Upper lobe of left lung (tissue), 6 donors: ENCODE measurements at regions not wholly inside any gene's neighbourhood (a gene's known extent, or its start where the extent isn't known, plus 50 kb on each side); places are given as distances from the start of the nearest gene placed in this dataset.

Source experiments
- ATAC-seq, 2 donors: fragments of 200-7000 bp; cut with Tn5 transposase; one replicate each; pipeline ENCODE4 v1.9.1; 2022; ENCODE audit warnings: mild to moderate bottlenecking in 2 of 2, moderate library complexity in 2 of 2; ENCODE audit not compliant: low FRiP score in 2 of 2
- DNase-seq, 2 donors: peaks; one replicate each; pipeline ENCODE4 v3.0.0-alpha.2; 2019 to 2020
- H3K27ac ChIP-seq, 4 donors: fragments of 200-600 bp; sonication (generic); one replicate each; pipeline ENCODE4 v1.5.1; 2016 to 2019
- H3K27me3 ChIP-seq, 4 donors: fragments of 200-600 bp; sonication (generic); one replicate each; pipeline ENCODE4 v1.5.1; 2017 to 2019
- H3K36me3 ChIP-seq, 4 donors: fragments of 200-600 bp; sonication (generic); one replicate each; pipeline ENCODE4 v1.5.1; 2016 to 2019
- H3K4me1 ChIP-seq, 4 donors: fragments of 200-600 bp; sonication (generic); one replicate each; pipeline ENCODE4 v1.5.1; 2018 to 2019
- H3K4me3 ChIP-seq, 4 donors: fragments of 200-600 bp; sonication (generic); one replicate each; pipeline ENCODE4 v1.5.1; 2017 to 2019; ENCODE audit warnings: mild to moderate bottlenecking in 2 of 4, moderate library complexity in 1 of 4
- H3K9me3 ChIP-seq, 4 donors: fragments of 200-600 bp; sonication (generic); one replicate each; pipeline ENCODE4 v1.5.1; 2018 to 2019
- EP300 ChIP-seq, 4 donors: sonication (generic); formaldehyde crosslinking; IDR thresholded peaks; one replicate each; pipeline ENCODE4 v1.5.1; 2017; ENCODE audit warnings: antibody characterized with exemption in 4 of 4, control low read depth in 2 of 4
- POLR2A ChIP-seq, 4 donors: fragments of 450-650 bp; IDR thresholded peaks; one replicate each; pipeline ENCODE4 v1.5.1; 2016 to 2017; ENCODE audit warnings: antibody characterized with exemption in 4 of 4, mild to moderate bottlenecking in 2 of 4
- POLR2AphosphoS5 ChIP-seq, 2 donors: sonication (generic); formaldehyde crosslinking; IDR thresholded peaks; one replicate each; pipeline ENCODE4 v1.5.1; 2017; ENCODE audit warnings: antibody characterized with exemption in 2 of 2
- WGBS, 2 donors: methylation state at CpG; one replicate each; pipeline ENCODE4 v1.1.5; 2017 to 2018; 5-methylcytosine and 5-hydroxymethylcytosine counted together
- TF ChIP-seq, protein P1 (sequence below), 6 experiments: fragments of 450-650 bp in 4 of 6; fragments of 200-600 bp in 2 of 6; sonication (generic) in 2 of 6; IDR thresholded peaks; one replicate each; pipeline ENCODE4 v1.5.1; 2016 to 2019; ENCODE audit warnings: antibody characterized with exemption in 6 of 6
- donor health status: DM: no; HTN: no; CAD: no; lungs with moderate emphysema.
- donor health status: DM: no; HTN: yes; CAD: no; lungs with severe emphysema.

DNA sequence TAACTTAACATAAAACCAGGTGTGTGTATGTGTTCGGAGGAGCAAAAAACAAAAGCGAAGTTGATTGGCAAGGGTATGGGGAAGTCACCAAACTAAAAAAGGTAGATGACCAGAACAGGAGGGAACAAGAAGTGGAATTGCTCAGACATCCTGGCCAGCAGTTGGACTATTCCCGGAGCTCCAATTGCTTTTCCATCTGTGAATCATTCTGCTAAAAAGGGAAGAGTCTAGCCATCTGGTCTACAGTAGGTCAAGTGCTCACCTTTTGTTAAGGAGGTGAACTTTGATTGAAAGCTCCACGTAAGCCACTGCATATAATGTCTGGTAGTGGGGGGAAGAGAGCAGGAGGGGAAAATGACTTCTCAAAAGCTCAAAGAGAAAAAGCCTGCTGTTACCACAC lies 50.0 kb upstream of the BET1 start:
- WGBS, 2 donors = 65 to 66% methylated on average over 4 of the region's 4 CpGs
- no peak for ATAC-seq
- no peaks in the 10 kb centered on the region for H3K36me3 ChIP-seq
- no peak for DNase-seq
- no peak overlapping the region for H3K27ac ChIP-seq
- no peaks in the 10 kb centered on the region for H3K4me1 ChIP-seq
- no peaks in the 10 kb centered on the region for H3K27me3 ChIP-seq
- no peak for TF ChIP-seq EP300 (IDR thresholded peaks at IDR 0.05)
- TF ChIP-seq, protein P1, sequence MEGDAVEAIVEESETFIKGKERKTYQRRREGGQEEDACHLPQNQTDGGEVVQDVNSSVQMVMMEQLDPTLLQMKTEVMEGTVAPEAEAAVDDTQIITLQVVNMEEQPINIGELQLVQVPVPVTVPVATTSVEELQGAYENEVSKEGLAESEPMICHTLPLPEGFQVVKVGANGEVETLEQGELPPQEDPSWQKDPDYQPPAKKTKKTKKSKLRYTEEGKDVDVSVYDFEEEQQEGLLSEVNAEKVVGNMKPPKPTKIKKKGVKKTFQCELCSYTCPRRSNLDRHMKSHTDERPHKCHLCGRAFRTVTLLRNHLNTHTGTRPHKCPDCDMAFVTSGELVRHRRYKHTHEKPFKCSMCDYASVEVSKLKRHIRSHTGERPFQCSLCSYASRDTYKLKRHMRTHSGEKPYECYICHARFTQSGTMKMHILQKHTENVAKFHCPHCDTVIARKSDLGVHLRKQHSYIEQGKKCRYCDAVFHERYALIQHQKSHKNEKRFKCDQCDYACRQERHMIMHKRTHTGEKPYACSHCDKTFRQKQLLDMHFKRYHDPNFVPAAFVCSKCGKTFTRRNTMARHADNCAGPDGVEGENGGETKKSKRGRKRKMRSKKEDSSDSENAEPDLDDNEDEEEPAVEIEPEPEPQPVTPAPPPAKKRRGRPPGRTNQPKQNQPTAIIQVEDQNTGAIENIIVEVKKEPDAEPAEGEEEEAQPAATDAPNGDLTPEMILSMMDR (IDR thresholded peaks at IDR 0.05) = no peak
- no peak for TF ChIP-seq POLR2AphosphoS5 (IDR thresholded peaks at IDR 0.05)
- no peak for TF ChIP-seq POLR2A (IDR thresholded peaks at IDR 0.05)
- H3K4me3 ChIP-seq = no peak overlapping the region
- H3K9me3 ChIP-seq = no peaks in the 10 kb centered on the region

DNA sequence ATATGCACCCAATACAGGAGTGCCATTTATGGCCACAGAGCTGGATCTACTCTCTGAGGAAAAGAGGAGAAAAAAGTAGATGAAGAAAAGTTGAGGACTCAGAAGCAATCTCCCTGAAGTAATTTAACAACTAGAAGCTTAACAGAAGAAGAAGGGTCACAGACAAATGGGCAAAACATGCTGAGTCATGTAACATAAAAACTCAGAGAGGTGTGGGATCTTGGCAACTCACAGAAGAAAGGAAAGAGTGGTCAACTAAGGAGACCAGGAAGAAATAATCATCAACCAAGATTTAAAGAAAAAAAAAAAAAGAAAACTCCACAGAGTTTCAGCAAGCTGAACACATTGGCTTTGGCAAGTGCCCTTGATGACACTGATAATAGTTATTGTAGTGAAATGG lies 51.8 kb upstream of the BET1 start:
- ATAC-seq = no peak

GRCh38 chr7:94056796-94057207 lies 52.6 kb upstream of the BET1 start:
- Histone ChIP-seq H3K27ac (no peak overlapping the region), H3K4me1 (no peaks in the 10 kb centered on the region), H3K9me3 (no peaks in the 10 kb centered on the region), H3K4me3 (no peak overlapping the region), H3K36me3 (no peaks in the 10 kb centered on the region), H3K27me3 (no peaks in the 10 kb centered on the region)
- WGBS, 2 donors = 49 to 68% methylated on average over 3 of the region's 3 CpGs
- ATAC-seq = no peak
- DNase-seq = no peak
- TF ChIP-seq POLR2A (IDR thresholded peaks at IDR 0.05) = no peak
- no peak for TF ChIP-seq POLR2AphosphoS5 (IDR thresholded peaks at IDR 0.05)
- TF ChIP-seq EP300 (IDR thresholded peaks at IDR 0.05) = no peak
- TF ChIP-seq, protein P1 (IDR thresholded peaks at IDR 0.05) = no peak

More for the DNA sequence above, 51.8 kb upstream of the BET1 start:
- Histone ChIP-seq H3K9me3 (no peaks in the 10 kb centered on the region), H3K27ac (no peak overlapping the region), H3K27me3 (no peaks in the 10 kb centered on the region), H3K4me3 (no peak overlapping the region), H3K36me3 (no peaks in the 10 kb centered on the region), H3K4me1 (no peaks in the 10 kb centered on the region)
- no peak for DNase-seq
- TF ChIP-seq EP300 (IDR thresholded peaks at IDR 0.05) (no peak), POLR2A (IDR thresholded peaks at IDR 0.05) (no peak), POLR2AphosphoS5 (IDR thresholded peaks at IDR 0.05) (no peak)
- TF ChIP-seq, protein P1 (IDR thresholded peaks at IDR 0.05) = no peak

GRCh38 chr7:94057955-94058354 lies 53.8 kb upstream of the BET1 start:
- Histone ChIP-seq H3K4me1 (no peaks in the 10 kb centered on the region), H3K27ac (no peak overlapping the region), H3K27me3 (no peaks in the 10 kb centered on the region), H3K4me3 (no peak overlapping the region), H3K9me3 (no peaks in the 10 kb centered on the region), H3K36me3 (no peaks in the 10 kb centered on the region)
- 94 to 97% methylated on average over 4 of the region's 4 CpGs for WGBS, 2 donors
- DNase-seq = no peak
- no peak for TF ChIP-seq POLR2AphosphoS5 (IDR thresholded peaks at IDR 0.05)
- TF ChIP-seq, protein P1 (IDR thresholded peaks at IDR 0.05) = no peak
- ATAC-seq = no peak

GRCh38 chr7:94059746-94060145 lies 55.6 kb upstream of the BET1 start:
- no peaks in the 10 kb centered on the region for H3K9me3 ChIP-seq
- TF ChIP-seq POLR2A (IDR thresholded peaks at IDR 0.05) (no peak), POLR2AphosphoS5 (IDR thresholded peaks at IDR 0.05) (no peak), EP300 (IDR thresholded peaks at IDR 0.05) (no peak)
- TF ChIP-seq, protein P1 (IDR thresholded peaks at IDR 0.05) = no peak
- no peak for DNase-seq
- no peaks in the 10 kb centered on the region for H3K27me3 ChIP-seq
- WGBS, 2 donors = 38 to 44% methylated on average over 5 of the region's 5 CpGs
- ATAC-seq = no peak
- no peaks in the 10 kb centered on the region for H3K4me1 ChIP-seq
- H3K27ac ChIP-seq = no peak overlapping the region
- H3K4me3 ChIP-seq = no peak overlapping the region
- H3K36me3 ChIP-seq = no peaks in the 10 kb centered on the region
